Loucy (cell line): ENCODE measurements at regions not wholly inside any gene's neighbourhood (a gene's known extent, or its start where the extent isn't known, plus 50 kb on each side); places are given as distances from the start of the nearest gene placed in this dataset.

Source experiments
- H2AFZ ChIP-seq: fragments of 200-600 bp; sonication (generic); 2 replicates; pipeline ENCODE4 v1.6.0; 2016; ENCODE audit warnings: antibody characterized with exemption, mild to moderate bottlenecking, low read length, moderate library complexity
- H3F3A ChIP-seq: fragments of 200-600 bp; 2 replicates; pipeline ENCODE4 v1.6.0; 2016; ENCODE audit warnings: antibody characterized with exemption, low read depth, mild to moderate bottlenecking
- H3K27me3 ChIP-seq: fragments of 200-600 bp; sonication (generic); 2 replicates; pipeline ENCODE4 v1.6.1; 2014; ENCODE audit warnings: low read length, mild to moderate bottlenecking; ENCODE audit not compliant: insufficient read depth, poor library complexity, severe bottlenecking
- H3K36me3 ChIP-seq: fragments of 200-600 bp; sonication (generic); 2 replicates; pipeline ENCODE4 v1.6.1; 2016; ENCODE audit warnings: low read length; ENCODE audit not compliant: insufficient read depth
- H3K4me1 ChIP-seq: fragments of 200-600 bp; sonication (generic); 2 replicates; pipeline ENCODE4 v1.5.1; 2014; ENCODE audit warnings: low read length, mild to moderate bottlenecking; ENCODE audit not compliant: insufficient read depth, poor library complexity, severe bottlenecking
- H3K4me2 ChIP-seq: fragments of 200-600 bp; sonication (generic); 2 replicates; pipeline ENCODE4 v1.6.0; 2014; ENCODE audit warnings: antibody characterized with exemption, low read length, low read depth, mild to moderate bottlenecking; ENCODE audit not compliant: poor library complexity, severe bottlenecking
- H3K4me3 ChIP-seq: fragments of 200-600 bp; sonication (generic); 2 replicates; pipeline ENCODE4 v1.5.1; 2014; ENCODE audit warnings: low read length, mild to moderate bottlenecking, mixed read lengths; ENCODE audit not compliant: poor library complexity, severe bottlenecking
- H3K79me2 ChIP-seq: fragments of 200-600 bp; sonication (generic); 2 replicates; pipeline ENCODE4 v1.6.1; 2014; ENCODE audit warnings: low read length; ENCODE audit not compliant: insufficient read depth
- H3K9ac ChIP-seq: fragments of 200-600 bp; sonication (generic); 2 replicates; pipeline ENCODE4 v1.6.0; 2014; ENCODE audit warnings: mild to moderate bottlenecking, low read depth, low read length, moderate library complexity; ENCODE audit not compliant: poor library complexity, severe bottlenecking
- H3K9me2 ChIP-seq: fragments of 200-600 bp; sonication (generic); replicated peaks from 2 replicates; pipeline ENCODE4 v1.6.1; 2016; ENCODE audit warnings: low read depth, low read length, mixed read lengths
- H3K9me3 ChIP-seq: fragments of 200-600 bp; sonication (generic); 2 replicates; pipeline ENCODE4 v1.6.1; 2014; ENCODE audit warnings: mild to moderate bottlenecking, antibody characterized with exemption, low read length, low read depth; ENCODE audit not compliant: insufficient read depth
- H4K20me1 ChIP-seq: fragments of 200-600 bp; sonication (generic); 2 replicates; pipeline ENCODE4 v1.6.0; 2014; ENCODE audit warnings: antibody characterized with exemption, low read length, mild to moderate bottlenecking; ENCODE audit not compliant: insufficient read depth, poor library complexity, severe bottlenecking
- CTCF ChIP-seq: fragments of 200-600 bp; sonication (generic); conservative IDR thresholded peaks from 2 replicates; pipeline ENCODE4 v1.5.1; 2014; ENCODE audit warnings: mild to moderate bottlenecking, antibody characterized with exemption, low read length
- EZH2phosphoT487 ChIP-seq: fragments of 200-600 bp; IDR thresholded peaks from 2 replicates; pipeline ENCODE4 v1.6.1; 2018; ENCODE audit warnings: antibody characterized with exemption, mild to moderate bottlenecking, moderate library complexity, borderline replicate concordance

GRCh38 chr3:171932153-171932611 lies 89.0 kb downstream of the TMEM212 start:
- Histone ChIP-seq H3K4me1 (no peaks in the 10 kb centered on the region), H3K4me3 (no peak overlapping the region), H3K9me2 (no peaks in the 10 kb centered on the region), H2AFZ (no peak overlapping the region), H4K20me1 (no peaks in the 10 kb centered on the region), H3K79me2 (no peaks in the 10 kb centered on the region), H3F3A (no peaks in the 10 kb centered on the region), H3K9ac (no peak overlapping the region), H3K9me3 (no peaks in the 10 kb centered on the region), H3K27me3 (no peaks in the 10 kb centered on the region), H3K36me3 (no peaks in the 10 kb centered on the region), H3K4me2 (no peak overlapping the region)
- TF ChIP-seq EZH2phosphoT487 (no peak), CTCF (no peak)

- Histone ChIP-seq H3K4me3 (no peak overlapping the region), H3F3A (no peaks in the 10 kb centered on the region), H3K9me3 (no peaks in the 10 kb centered on the region), H4K20me1 (no peaks in the 10 kb centered on the region), H3K79me2 (no peaks in the 10 kb centered on the region), H3K4me2 (no peak overlapping the region), H3K9ac (no peak overlapping the region), H3K36me3 (no peaks in the 10 kb centered on the region), H2AFZ (no peak overlapping the region), H3K4me1 (no peaks in the 10 kb centered on the region), H3K27me3 (no peaks in the 10 kb centered on the region), H3K9me2 (no peaks in the 10 kb centered on the region)
- TF ChIP-seq EZH2phosphoT487 (no peak), CTCF (no peak)
These were observed 90.3 kb downstream of the TMEM212 start for GRCh38 chr3:171933441-171933840.

GRCh38 chr3:171935261-171936123 lies 92.3 kb downstream of the TMEM212 start:
- no peaks in the 10 kb centered on the region for H4K20me1 ChIP-seq
- TF ChIP-seq EZH2phosphoT487 (no peak), CTCF (no peak)
- no peaks in the 10 kb centered on the region for H3K36me3 ChIP-seq
- H2AFZ ChIP-seq = no peak overlapping the region
- no peaks in the 10 kb centered on the region for H3K4me1 ChIP-seq
- H3K9me2 ChIP-seq = no peaks in the 10 kb centered on the region
- no peaks in the 10 kb centered on the region for H3K9me3 ChIP-seq
- no peaks in the 10 kb centered on the region for H3K79me2 ChIP-seq
- no peaks in the 10 kb centered on the region for H3F3A ChIP-seq
- no peak overlapping the region for H3K9ac ChIP-seq
- no peak overlapping the region for H3K4me2 ChIP-seq
- H3K27me3 ChIP-seq = no peaks in the 10 kb centered on the region
- no peak overlapping the region for H3K4me3 ChIP-seq
